SK-N-SH (cell line): ENCODE measurements at regions not wholly inside any gene's neighbourhood (a gene's known extent, or its start where the extent isn't known, plus 50 kb on each side); places are given as distances from the start of the nearest gene placed in this dataset.

Source experiments
- CTCF ChIA-PET: fragments of 300-600, 350-600 bp; formaldehyde crosslinking; extraction: SDS; loops from one replicate; lab custom pipeline; 2021; lab: Yijun Ruan, JAX
- POLR2A ChIA-PET: fragments of 350-600 bp; sonication (Branson Sonifier 250); formaldehyde crosslinking; extraction: SDS; loops from one replicate; lab custom pipeline; 2020; ENCODE audit warnings: antibody characterized with exemption, inconsistent platforms; lab: Yijun Ruan, JAX
- DNase-seq: peaks from one replicate; pipeline ENCODE4 v3.0.0; 2012
- H2AFZ ChIP-seq: fragments of 200-600 bp; sonication (generic); 2 replicates; pipeline ENCODE4 v1.8.1; 2016; ENCODE audit warnings: antibody characterized with exemption, mild to moderate bottlenecking, low read depth
- H3F3A ChIP-seq: fragments of 200-600 bp; sonication (generic); replicated peaks from 2 replicates; pipeline ENCODE3; 2016; ENCODE audit warnings: antibody characterized with exemption, mild to moderate bottlenecking; ENCODE audit not compliant: insufficient read depth
- H3K27ac ChIP-seq, 2 experiments: fragments of 200-500 bp in 1 of 2; fragments of 200-600 bp in 1 of 2; sonication (Bioruptor generic) in 1 of 2; sonication (generic), shearing (Covaris generic) in 1 of 2; 2 replicates each; pipeline versions ENCODE4 v1.5.1 to v1.6.1; 2014 to 2016; ENCODE audit warnings: low read depth in 2 of 2, inconsistent platforms in 1 of 2, low read length in 1 of 2, mild to moderate bottlenecking in 1 of 2, mixed read lengths in 1 of 2
- H3K27me3 ChIP-seq: fragments of 200-600 bp; sonication (generic), shearing (Covaris generic); 2 replicates; pipeline ENCODE4 v1.6.1; 2016; ENCODE audit warnings: mixed run types; ENCODE audit not compliant: insufficient read depth
- H3K36me3 ChIP-seq, 2 experiments: fragments of 200-500 bp in 1 of 2; fragments of 200-600 bp in 1 of 2; sonication (Bioruptor generic) in 1 of 2; sonication (generic) in 1 of 2; replicated peaks in 1 of 2; 2 replicates each; pipeline versions ENCODE3 to v1.5.1; 2014 to 2016; ENCODE audit warnings: low read length in 1 of 2, mild to moderate bottlenecking in 1 of 2; ENCODE audit not compliant: insufficient read depth in 2 of 2, control insufficient read depth in 1 of 2
- H3K4me1 ChIP-seq, 2 experiments: fragments of 200-500 bp in 1 of 2; fragments of 200-600 bp in 1 of 2; sonication (Bioruptor generic) in 1 of 2; sonication (generic), shearing (Covaris generic) in 1 of 2; 2 replicates each; pipeline versions ENCODE4 v1.5.1 to v1.6.1; 2014 to 2016; ENCODE audit warnings: low read depth in 1 of 2, low read length in 1 of 2, mixed run types in 1 of 2; ENCODE audit not compliant: insufficient read depth in 2 of 2, control insufficient read depth in 1 of 2
- H3K4me2 ChIP-seq: fragments of 200-600 bp; sonication (generic), shearing (Covaris generic); 2 replicates; pipeline ENCODE4 v1.6.1; 2017; ENCODE audit warnings: mixed run types
- H3K4me3 ChIP-seq, 2 experiments: fragments of 200-500 bp in 1 of 2; fragments of 200-600 bp in 1 of 2; sonication (Bioruptor generic) in 1 of 2; sonication (generic), shearing (Covaris generic) in 1 of 2; 2 replicates each; pipeline versions ENCODE4 v1.5.1 to v1.8.1; 2014 to 2016; ENCODE audit warnings: low read depth in 2 of 2, inconsistent platforms in 1 of 2, low read length in 1 of 2, mild to moderate bottlenecking in 1 of 2, mixed read lengths in 1 of 2, moderate library complexity in 1 of 2
- H3K79me2 ChIP-seq: fragments of 200-600 bp; sonication (generic); 2 replicates; pipeline ENCODE4 v1.8.1; 2017; ENCODE audit warnings: mild to moderate bottlenecking; ENCODE audit not compliant: insufficient read depth
- H3K9ac ChIP-seq: fragments of 200-600 bp; sonication (generic); 2 replicates; pipeline ENCODE4 v1.6.1; 2017; ENCODE audit warnings: mixed run types
- H3K9me2 ChIP-seq: fragments of 200-600 bp; sonication (generic); 2 replicates; pipeline ENCODE4 v1.6.1; 2017; ENCODE audit warnings: mixed run types
- H3K9me3 ChIP-seq: fragments of 200-600 bp; sonication (generic); 2 replicates; pipeline ENCODE4 v1.6.1; 2017; ENCODE audit warnings: mixed run types, mild to moderate bottlenecking, moderate library complexity
- H4K20me1 ChIP-seq: fragments of 200-600 bp; sonication (generic); 2 replicates; pipeline ENCODE4 v1.6.1; 2017; ENCODE audit warnings: mild to moderate bottlenecking, mixed run types; ENCODE audit not compliant: insufficient read depth
- CHD2 ChIP-seq: fragments of 150-350 bp; IDR thresholded peaks from 2 replicates; pipeline ENCODE4 v1.6.1; 2018; ENCODE audit warnings: low read length; ENCODE audit not compliant: partially characterized antibody
- ELF1 ChIP-seq: IDR thresholded peaks from 2 replicates; pipeline ENCODE4 v1.4.0; 2012
- EZH2phosphoT487 ChIP-seq: fragments of 200-600 bp; sonication (generic); IDR thresholded peaks from 2 replicates; pipeline ENCODE4 v1.6.1; 2017; ENCODE audit warnings: low read depth, mixed run types, mild to moderate bottlenecking, antibody characterized with exemption, moderate library complexity, borderline replicate concordance
- FOSL2 ChIP-seq: IDR thresholded peaks from 2 replicates; pipeline ENCODE4 v1.4.0; 2012; ENCODE audit warnings: low read depth, mild to moderate bottlenecking, moderate library complexity, borderline replicate concordance
- FOXJ3 ChIP-seq: sonication (generic); formaldehyde crosslinking; IDR thresholded peaks from 2 replicates; pipeline ENCODE4 v1.5.1; 2020; ENCODE audit warnings: mild to moderate bottlenecking, missing genetic modification reagents
- GABPA ChIP-seq: IDR thresholded peaks from 2 replicates; pipeline ENCODE4 v1.4.0; 2012; ENCODE audit warnings: low read depth, mild to moderate bottlenecking
- GATA2 ChIP-seq: sonication (generic); formaldehyde crosslinking; IDR thresholded peaks from 2 replicates; pipeline ENCODE4 v1.5.0; 2020; ENCODE audit warnings: mild to moderate bottlenecking, missing genetic modification reagents
- JUND ChIP-seq: IDR thresholded peaks from 2 replicates; pipeline ENCODE4 v1.4.0; 2012
- NFIC ChIP-seq: IDR thresholded peaks from 2 replicates; pipeline ENCODE4 v1.4.0; 2012; ENCODE audit warnings: borderline replicate concordance
- RAD21 ChIP-seq: IDR thresholded peaks from 2 replicates; pipeline ENCODE4 v1.6.1; 2012; ENCODE audit warnings: mild to moderate bottlenecking, low read length
- SIN3A ChIP-seq: IDR thresholded peaks from 2 replicates; pipeline ENCODE4 v1.6.1; 2012; ENCODE audit warnings: low read depth, mild to moderate bottlenecking, low read length, moderate library complexity, borderline replicate concordance
- TCF12 ChIP-seq: IDR thresholded peaks from 2 replicates; pipeline ENCODE4 v1.4.0; 2012
- TEAD4 ChIP-seq: IDR thresholded peaks from 2 replicates; pipeline ENCODE4 v1.4.0; 2012; ENCODE audit warnings: mild to moderate bottlenecking, borderline replicate concordance; ENCODE audit not compliant: insufficient read depth
- USF1 ChIP-seq: IDR thresholded peaks from 2 replicates; pipeline ENCODE4 v1.4.0; 2012; ENCODE audit warnings: low read depth, borderline replicate concordance
- USF2 ChIP-seq: fragments of 150-350 bp; IDR thresholded peaks from 2 replicates; pipeline ENCODE4 v1.6.1; 2017; ENCODE audit warnings: antibody characterized with exemption, low read length, low read depth, borderline replicate concordance
- YY1 ChIP-seq: IDR thresholded peaks from 2 replicates; pipeline ENCODE4 v1.4.0; 2012; ENCODE audit warnings: low read depth, mild to moderate bottlenecking
- WGBS: methylation state at CpG from one replicate; pipeline ENCODE4 v1.1.6; 2017; ENCODE audit warnings: low lambda C conversion rate; 5-methylcytosine and 5-hydroxymethylcytosine counted together
- TF ChIP-seq, protein P1 (sequence below): IDR thresholded peaks from 2 replicates; pipeline ENCODE4 v1.4.0; 2012; ENCODE audit warnings: low read depth, borderline replicate concordance
- TF ChIP-seq, protein P2 (sequence below): IDR thresholded peaks from 2 replicates; pipeline ENCODE4 v1.6.1; 2012; ENCODE audit warnings: mild to moderate bottlenecking, low read depth, low read length, moderate library complexity

DNA sequence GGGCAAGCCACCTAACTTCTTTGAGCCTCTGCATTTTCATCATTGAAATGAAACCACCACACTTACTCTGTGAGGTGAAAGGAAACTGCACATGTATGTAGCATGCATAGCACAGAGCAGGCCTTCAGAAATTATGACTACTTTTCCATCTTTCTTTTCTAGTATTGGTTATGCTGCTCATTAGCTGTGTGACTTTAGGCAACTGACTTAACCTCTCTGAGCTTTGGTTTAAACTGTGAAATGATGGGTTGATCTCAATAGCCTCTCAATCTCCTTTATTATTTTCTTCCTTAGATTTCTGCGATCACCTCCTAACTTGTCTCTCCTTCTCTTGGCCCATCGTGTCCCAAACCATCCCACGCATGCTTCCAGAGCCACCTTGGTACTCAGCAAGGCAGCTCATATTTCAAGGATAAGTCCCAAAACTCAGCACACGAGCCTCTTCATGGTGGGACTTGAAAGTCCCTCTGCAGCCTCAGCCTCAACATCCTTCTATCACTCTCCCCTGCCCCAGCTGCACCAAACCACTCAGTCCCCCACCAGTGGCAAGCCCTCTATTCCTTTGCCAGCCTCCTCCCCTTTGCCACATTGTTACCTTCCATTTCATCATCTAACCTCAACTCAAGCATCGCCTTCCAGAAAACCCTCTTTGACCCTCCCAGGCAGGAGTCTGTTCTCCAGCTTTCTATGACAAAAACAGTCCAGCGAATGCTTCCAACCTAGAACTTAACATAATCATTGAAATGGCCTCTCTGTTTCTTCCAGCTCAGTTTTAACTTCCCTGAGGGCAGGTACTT, 60.3 kb upstream of the DNAH5 start:
- CTCF ChIA-PET = interaction anchor here (0.6 to 4.7 kb wide), 6 partner anchors 17 to 704 kb away, joined by 3 to 21 read pairs (median 4); no protein-coding TSS in a partner anchor
- POLR2A ChIA-PET = no interaction called here

More for the DNA sequence above, 60.3 kb upstream of the DNAH5 start:
- Histone ChIP-seq H3K79me2 (no peaks in the 10 kb centered on the region), H3K9me2 (no peaks in the 10 kb centered on the region)
- TF ChIP-seq CHD2 (no peak), FOXJ3 (no peak), RAD21 (no peak), JUND (no peak), NFIC (no peak), SIN3A (no peak), FOSL2 (no peak), GATA2 (no peak), GABPA (no peak), TEAD4 (no peak), USF1 (no peak), ELF1 (no peak), USF2 (no peak), EZH2phosphoT487 (no peak), TCF12 (no peak), YY1 (no peak)
- TF ChIP-seq, protein P1, sequence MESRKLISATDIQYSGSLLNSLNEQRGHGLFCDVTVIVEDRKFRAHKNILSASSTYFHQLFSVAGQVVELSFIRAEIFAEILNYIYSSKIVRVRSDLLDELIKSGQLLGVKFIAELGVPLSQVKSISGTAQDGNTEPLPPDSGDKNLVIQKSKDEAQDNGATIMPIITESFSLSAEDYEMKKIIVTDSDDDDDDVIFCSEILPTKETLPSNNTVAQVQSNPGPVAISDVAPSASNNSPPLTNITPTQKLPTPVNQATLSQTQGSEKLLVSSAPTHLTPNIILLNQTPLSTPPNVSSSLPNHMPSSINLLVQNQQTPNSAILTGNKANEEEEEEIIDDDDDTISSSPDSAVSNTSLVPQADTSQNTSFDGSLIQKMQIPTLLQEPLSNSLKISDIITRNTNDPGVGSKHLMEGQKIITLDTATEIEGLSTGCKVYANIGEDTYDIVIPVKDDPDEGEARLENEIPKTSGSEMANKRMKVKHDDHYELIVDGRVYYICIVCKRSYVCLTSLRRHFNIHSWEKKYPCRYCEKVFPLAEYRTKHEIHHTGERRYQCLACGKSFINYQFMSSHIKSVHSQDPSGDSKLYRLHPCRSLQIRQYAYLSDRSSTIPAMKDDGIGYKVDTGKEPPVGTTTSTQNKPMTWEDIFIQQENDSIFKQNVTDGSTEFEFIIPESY = no peak
- TF ChIP-seq, protein P2, sequence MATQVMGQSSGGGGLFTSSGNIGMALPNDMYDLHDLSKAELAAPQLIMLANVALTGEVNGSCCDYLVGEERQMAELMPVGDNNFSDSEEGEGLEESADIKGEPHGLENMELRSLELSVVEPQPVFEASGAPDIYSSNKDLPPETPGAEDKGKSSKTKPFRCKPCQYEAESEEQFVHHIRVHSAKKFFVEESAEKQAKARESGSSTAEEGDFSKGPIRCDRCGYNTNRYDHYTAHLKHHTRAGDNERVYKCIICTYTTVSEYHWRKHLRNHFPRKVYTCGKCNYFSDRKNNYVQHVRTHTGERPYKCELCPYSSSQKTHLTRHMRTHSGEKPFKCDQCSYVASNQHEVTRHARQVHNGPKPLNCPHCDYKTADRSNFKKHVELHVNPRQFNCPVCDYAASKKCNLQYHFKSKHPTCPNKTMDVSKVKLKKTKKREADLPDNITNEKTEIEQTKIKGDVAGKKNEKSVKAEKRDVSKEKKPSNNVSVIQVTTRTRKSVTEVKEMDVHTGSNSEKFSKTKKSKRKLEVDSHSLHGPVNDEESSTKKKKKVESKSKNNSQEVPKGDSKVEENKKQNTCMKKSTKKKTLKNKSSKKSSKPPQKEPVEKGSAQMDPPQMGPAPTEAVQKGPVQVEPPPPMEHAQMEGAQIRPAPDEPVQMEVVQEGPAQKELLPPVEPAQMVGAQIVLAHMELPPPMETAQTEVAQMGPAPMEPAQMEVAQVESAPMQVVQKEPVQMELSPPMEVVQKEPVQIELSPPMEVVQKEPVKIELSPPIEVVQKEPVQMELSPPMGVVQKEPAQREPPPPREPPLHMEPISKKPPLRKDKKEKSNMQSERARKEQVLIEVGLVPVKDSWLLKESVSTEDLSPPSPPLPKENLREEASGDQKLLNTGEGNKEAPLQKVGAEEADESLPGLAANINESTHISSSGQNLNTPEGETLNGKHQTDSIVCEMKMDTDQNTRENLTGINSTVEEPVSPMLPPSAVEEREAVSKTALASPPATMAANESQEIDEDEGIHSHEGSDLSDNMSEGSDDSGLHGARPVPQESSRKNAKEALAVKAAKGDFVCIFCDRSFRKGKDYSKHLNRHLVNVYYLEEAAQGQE = no peak
- TF ChIP-seq, all 33 proteins: peak for 0
- no peak overlapping the region for H3K4me2 ChIP-seq
- H2AFZ ChIP-seq = no peak overlapping the region
- H3K27me3 ChIP-seq = no peaks in the 10 kb centered on the region
- H3K9me3 ChIP-seq = no peaks in the 10 kb centered on the region
- no peak overlapping the region for H3K27ac ChIP-seq
- no peak for DNase-seq
- no peaks in the 10 kb centered on the region; a peak in 1 of 4 replicates for H3K4me1 ChIP-seq
- H3K36me3 ChIP-seq = no peaks in the 10 kb centered on the region
- WGBS = 77% methylated on average over 6 of the region's 6 CpGs
- peaks cover 3% of the 10 kb centered on the region for H3F3A ChIP-seq
- no peak overlapping the region for H3K9ac ChIP-seq
- no peaks in the 10 kb centered on the region for H4K20me1 ChIP-seq
- no peak overlapping the region for H3K4me3 ChIP-seq
